ENCODE measurements at regions not wholly inside any gene's neighbourhood (a gene's known extent, or its start where the extent isn't known, plus 50 kb on each side); places are given as distances from the start of the nearest gene placed in this dataset.

- TF ChIP-seq POLR2A (IDR thresholded peaks at IDR 0.05): no peak
- no peak for TF ChIP-seq CTCF (IDR thresholded peaks at IDR 0.05)
These were observed 120.3 kb upstream of the GATA6 start for GRCh38 chr18:22048932-22049615.
